Right cardiac atrium (tissue), 5 donors: ENCODE measurements at regions not wholly inside any gene's neighbourhood (a gene's known extent, or its start where the extent isn't known, plus 50 kb on each side); places are given as distances from the start of the nearest gene placed in this dataset.

Experiments used
- ATAC-seq, 2 donors: fragments of 200-7000 bp; cut with Tn5 transposase; one replicate each; pipeline versions ENCODE4 v1.8.0 to v1.9.1; 2020; ENCODE audit warnings: moderate library complexity in 2 of 2, mild to moderate bottlenecking in 1 of 2
- DNase-seq, 3 donors: peaks; one replicate each; pipeline ENCODE4 v3.0.0-alpha.2; 2020
- H3K27ac ChIP-seq: one replicate; pipeline ENCODE4 v1.5.1; 2013; ENCODE audit warnings: mild to moderate bottlenecking, low read length, control low read depth, moderate library complexity
- H3K27me3 ChIP-seq: one replicate; pipeline ENCODE4 v1.6.1; 2013; ENCODE audit not compliant: control insufficient read depth, insufficient read depth
- H3K4me1 ChIP-seq: one replicate; pipeline ENCODE4 v1.6.1; 2013; ENCODE audit warnings: low read length; ENCODE audit not compliant: control insufficient read depth, insufficient read depth
- H3K4me3 ChIP-seq: one replicate; pipeline ENCODE4 v1.5.1; 2013; ENCODE audit warnings: low read length, control low read depth
- H3K9me3 ChIP-seq: one replicate; pipeline ENCODE4 v1.6.1; 2013; ENCODE audit warnings: low read length; ENCODE audit not compliant: control insufficient read depth
- WGBS: extraction: QIAGEN DNeasy Blood & Tissue Kit; methylation state at CpG from one replicate; pipeline ENCODE4 v1.1.7; 2013; 5-methylcytosine and 5-hydroxymethylcytosine counted together
- intact Hi-C, 4 donors: fragments of 100-400 bp; cut with DNase I; formaldehyde crosslinking; loops; one replicate each; pipeline versions ENCODE4 v1.11.0 to v1.14.0; 2022 to 2023
- donor health status: healthy with polysubstance abuse.
- donor health status: DM: no; HTN: yes; CAD: no.
- donor health status: DM: no; HTN: no; CAD: no.
- donor health status: DM: no; HTN: yes; CAD: no; lungs with severe emphysema.
- donor health status: DM: yes; HTN: yes; CAD: no.

DNA sequence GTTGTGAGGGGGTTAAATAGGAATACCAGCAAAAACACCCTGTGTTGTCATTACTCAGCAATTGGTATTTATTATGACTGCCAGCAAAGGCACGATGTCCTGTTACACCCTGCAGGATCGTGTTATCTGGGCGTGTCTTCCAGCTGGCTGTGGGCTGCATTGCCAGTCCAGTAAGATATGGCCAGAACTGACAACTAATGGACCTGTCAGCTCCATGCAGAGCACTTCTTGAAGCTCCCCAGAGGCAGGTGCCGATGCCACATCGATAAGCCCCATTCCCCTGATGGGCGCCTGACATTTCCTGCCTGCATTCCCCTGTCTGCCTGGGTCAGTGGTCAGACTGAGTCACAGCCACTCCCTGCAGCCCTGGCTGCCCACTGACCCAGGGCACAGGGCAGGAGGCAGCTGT is 79.7 kb upstream of the RASGRF1 start:
- peaks cover 7% of the 10 kb centered on the region for H3K4me1 ChIP-seq
- H3K27ac ChIP-seq, result peak overlapping the region; percentile 81
- intact Hi-C loops, result no loop called here
- ATAC-seq (peak; percentile 88 to 89), DNase-seq (peak; percentile 41 to 76 (median 68))
- H3K4me3 ChIP-seq, result no peak overlapping the region
- 18% methylated on average over 6 of the region's 6 CpGs for WGBS
- H3K27me3 ChIP-seq, result no peaks in the 10 kb centered on the region
- H3K9me3 ChIP-seq, result no peaks in the 10 kb centered on the region

- H3K27me3 ChIP-seq, result no peaks in the 10 kb centered on the region
- H3K4me1 ChIP-seq, result peaks cover 7% of the 10 kb centered on the region
- WGBS, result 24% methylated on average over 4 of the region's 4 CpGs
- no peaks in the 10 kb centered on the region for H3K9me3 ChIP-seq
- no peak for DNase-seq
- ATAC-seq, result peak; percentile 38 to 57
- H3K27ac ChIP-seq, result peak overlapping the region; percentile 81
- intact Hi-C loops, result no loop called here
- no peak overlapping the region for H3K4me3 ChIP-seq
Measured at GRCh38 chr15:79169526-79170133, 79.0 kb upstream of the RASGRF1 start.

GRCh38 chr15:79168922-79169456 is 78.4 kb upstream of the RASGRF1 start:
- Histone ChIP-seq H3K27me3 (no peaks in the 10 kb centered on the region), H3K9me3 (no peaks in the 10 kb centered on the region), H3K27ac (peak overlapping the region; percentile 81), H3K4me1 (peaks cover 7% of the 10 kb centered on the region), H3K4me3 (no peak overlapping the region)
- WGBS, result 14% methylated on average over 6 of the region's 6 CpGs
- DNase-seq (peak; percentile 35 to 75 (median 73)), ATAC-seq (peak; percentile 67 to 78)
- intact Hi-C loops, result no loop called here

DNA sequence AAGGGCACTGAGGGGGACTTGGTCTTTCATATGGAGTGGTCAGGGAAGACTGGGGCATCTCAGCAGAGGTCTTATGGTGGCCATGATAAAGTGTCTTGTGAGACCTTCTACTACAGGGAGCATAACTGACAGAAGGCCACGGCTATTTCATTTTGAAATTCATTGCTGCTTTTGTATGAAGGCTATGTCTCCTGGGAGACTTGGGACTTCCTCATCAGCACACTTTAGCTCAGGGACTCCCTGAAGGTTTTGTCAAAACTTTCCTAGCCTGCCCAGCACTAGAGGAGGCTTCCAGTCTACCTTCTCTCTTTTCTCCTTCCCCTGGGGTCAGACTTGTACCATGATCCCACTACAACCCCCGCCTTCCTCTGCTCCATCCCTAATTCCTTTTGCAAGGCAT is 77.2 kb upstream of the RASGRF1 start:
- intact Hi-C loops, result no loop called here
- ATAC-seq (no peak), DNase-seq (no peak)
- H3K9me3 ChIP-seq, result no peaks in the 10 kb centered on the region
- 87% methylated on average over 2 of the region's 2 CpGs for WGBS
- H3K4me3 ChIP-seq, result no peak overlapping the region
- no peak overlapping the region for H3K27ac ChIP-seq
- peaks cover 7% of the 10 kb centered on the region for H3K4me1 ChIP-seq
- H3K27me3 ChIP-seq, result no peaks in the 10 kb centered on the region

DNA sequence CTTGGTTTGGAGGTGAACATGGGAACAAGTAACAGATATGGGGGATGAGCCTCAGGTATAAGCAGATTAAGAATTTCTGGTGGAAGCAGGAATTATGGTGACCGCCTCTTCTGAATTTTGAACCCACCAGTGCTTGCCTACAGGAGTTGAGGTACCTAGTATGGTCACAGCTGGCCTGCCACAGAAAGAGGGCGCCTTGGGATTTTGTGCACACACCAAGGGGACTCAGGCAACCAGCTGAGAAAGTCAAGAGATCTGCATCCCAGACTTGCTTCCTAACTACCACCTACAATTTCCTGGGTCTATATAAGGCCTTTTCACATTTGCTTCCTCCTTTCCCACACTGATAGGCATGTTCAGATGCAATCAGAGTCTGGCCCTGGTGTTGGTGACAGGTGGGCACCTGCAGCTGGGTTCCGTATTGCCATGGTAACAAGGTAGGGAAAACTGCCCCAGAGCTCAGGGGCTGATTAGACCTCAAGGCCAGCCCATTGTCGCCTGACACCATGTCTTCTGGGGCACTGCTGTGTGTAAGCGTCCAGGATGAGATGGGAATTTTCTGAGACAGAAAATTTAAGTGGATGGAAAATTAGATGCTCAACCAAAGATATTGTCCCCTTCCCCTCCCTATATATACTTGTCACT is 75.9 kb upstream of the RASGRF1 start:
- intact Hi-C loops, result no loop called here
- H3K4me1 ChIP-seq, result peaks cover 6% of the 10 kb centered on the region
- no peaks in the 10 kb centered on the region for H3K27me3 ChIP-seq
- H3K4me3 ChIP-seq, result no peak overlapping the region
- WGBS, result 89% methylated on average over 5 of the region's 5 CpGs
- H3K27ac ChIP-seq, result no peak overlapping the region
- no peak for DNase-seq
- no peaks in the 10 kb centered on the region for H3K9me3 ChIP-seq
- no peak for ATAC-seq

- intact Hi-C loops, result no loop called here
- Histone ChIP-seq H3K27me3 (no peaks in the 10 kb centered on the region), H3K4me1 (no peaks in the 10 kb centered on the region), H3K27ac (no peak overlapping the region), H3K4me3 (no peak overlapping the region), H3K9me3 (no peaks in the 10 kb centered on the region)
- DNase-seq (no peak), ATAC-seq (no peak)
- WGBS, result 84% methylated on average over 4 of the region's 4 CpGs
Measured at GRCh38 chr15:79164465-79164864, 73.9 kb upstream of the RASGRF1 start.

- Histone ChIP-seq H3K4me3 (no peak overlapping the region), H3K9me3 (no peaks in the 10 kb centered on the region), H3K27me3 (no peaks in the 10 kb centered on the region), H3K27ac (no peak overlapping the region), H3K4me1 (no peaks in the 10 kb centered on the region)
- no peak for DNase-seq
- intact Hi-C loops, result no loop called here
- 92% methylated on average over 4 of the region's 4 CpGs for WGBS
- no peak for ATAC-seq
Measured at GRCh38 chr15:79164043-79164442, 73.5 kb upstream of the RASGRF1 start.

DNA sequence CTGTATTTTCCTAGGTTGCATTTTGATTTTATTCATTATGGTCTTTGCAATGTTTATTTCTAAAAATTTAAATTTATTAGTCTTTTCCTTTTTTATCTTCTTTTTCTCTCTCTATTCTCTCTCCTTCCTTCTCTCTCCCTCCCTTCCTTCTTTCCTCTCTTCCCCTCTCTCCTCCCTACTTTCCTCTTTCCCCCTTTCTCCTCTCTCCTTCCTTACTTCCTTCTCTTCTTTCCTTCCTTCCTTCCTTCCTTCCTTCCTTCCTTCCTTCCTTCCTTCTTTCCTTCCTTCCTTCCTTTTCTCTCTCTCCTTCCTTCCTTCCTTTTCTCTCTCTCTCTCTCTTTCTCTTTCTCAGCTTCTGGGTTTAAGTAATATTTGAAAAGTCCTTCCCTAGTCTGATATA is 72.8 kb upstream of the RASGRF1 start:
- no peak overlapping the region for H3K4me3 ChIP-seq
- intact Hi-C loops, result no loop called here

DNA sequence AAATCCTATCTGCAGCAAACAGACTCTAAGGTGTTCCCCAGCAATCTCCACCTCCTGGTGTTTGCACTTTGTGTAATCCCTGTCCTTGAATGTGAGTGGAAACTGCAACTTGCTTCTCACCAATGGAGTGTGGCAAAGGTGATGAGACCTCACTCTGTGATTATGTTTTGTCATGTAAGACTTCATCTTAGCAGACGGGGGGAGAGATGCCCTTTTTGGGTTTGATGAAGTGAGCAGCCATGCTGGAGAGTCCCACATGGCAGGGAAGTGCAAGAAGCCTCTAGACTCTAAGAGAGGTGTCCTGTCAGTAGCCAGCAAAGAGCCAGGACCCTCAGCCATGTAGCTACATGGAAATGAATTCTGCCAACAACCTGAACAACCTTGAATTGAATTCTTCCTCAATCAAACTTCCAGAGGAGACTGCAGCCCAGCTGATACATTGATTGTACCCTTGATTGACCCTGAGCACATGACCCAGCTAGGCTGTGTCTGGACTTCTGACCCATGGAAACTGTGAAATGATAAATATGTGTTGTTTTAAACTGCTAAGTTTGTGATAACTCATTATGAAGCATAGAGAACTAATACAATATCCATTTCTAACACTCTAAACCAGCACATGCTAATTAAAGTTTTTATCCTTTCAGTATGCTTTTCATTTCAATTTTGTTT is 71.4 kb upstream of the RASGRF1 start:
- intact Hi-C loops, result no loop called here
- H3K9me3 ChIP-seq, result no peaks in the 10 kb centered on the region
- no peak for ATAC-seq

More for the DNA sequence above, 72.8 kb upstream of the RASGRF1 start:
- H3K27ac ChIP-seq, result no peak overlapping the region
- DNase-seq (no peak), ATAC-seq (no peak)
- H3K9me3 ChIP-seq, result no peaks in the 10 kb centered on the region
- H3K4me1 ChIP-seq, result no peaks in the 10 kb centered on the region
- no peaks in the 10 kb centered on the region for H3K27me3 ChIP-seq

DNA sequence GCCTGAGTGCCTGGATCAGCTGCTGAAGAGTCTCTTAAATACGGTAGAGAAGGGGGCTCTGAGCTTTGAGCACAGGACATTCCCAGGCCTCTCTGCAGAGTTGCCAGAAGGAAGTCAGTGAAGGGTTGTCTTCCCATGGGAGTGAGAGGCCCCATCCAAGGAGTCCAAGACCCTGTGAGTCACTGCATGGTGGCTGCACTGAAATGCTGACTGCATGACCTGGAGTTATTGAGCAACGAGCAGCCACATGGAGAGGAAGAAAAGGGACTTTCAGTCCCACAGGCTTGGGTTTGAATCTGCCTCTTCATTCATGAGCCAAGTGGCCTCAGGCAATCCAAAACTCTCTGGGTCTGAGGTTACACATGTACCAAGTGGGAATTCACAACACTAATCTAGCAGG is 69.6 kb upstream of the RASGRF1 start:
- no peaks in the 10 kb centered on the region for H3K27me3 ChIP-seq
- DNase-seq (peak in 2 of 3 donors; percentile 52 to 62), ATAC-seq (peak; percentile 71 to 82)
- H3K9me3 ChIP-seq, result no peaks in the 10 kb centered on the region
- intact Hi-C loops, result no loop called here
- H3K4me1 ChIP-seq, result no peaks in the 10 kb centered on the region
- 49% methylated on average over 2 of the region's 2 CpGs for WGBS
- H3K4me3 ChIP-seq, result no peak overlapping the region
- H3K27ac ChIP-seq, result no peak overlapping the region

More for the DNA sequence above, 71.4 kb upstream of the RASGRF1 start:
- Histone ChIP-seq H3K4me1 (no peaks in the 10 kb centered on the region), H3K27me3 (no peaks in the 10 kb centered on the region), H3K4me3 (no peak overlapping the region), H3K27ac (no peak overlapping the region)
- no peak for DNase-seq
- 61% methylated on average over 1 of the region's 1 CpG for WGBS
